GM12878 (cell line): ENCODE measurements at regions not wholly inside any gene's neighbourhood (a gene's known extent, or its start where the extent isn't known, plus 50 kb on each side); places are given as distances from the start of the nearest gene placed in this dataset.

Experiments used
- ATAC-seq: fragments of 200-7000 bp; cut with Tn5 transposase; 3 replicates; pipeline ENCODE4 v1.9.1; 2020; ENCODE audit warnings: mild to moderate bottlenecking, moderate library complexity
- BruUV-seq: library from RNA; stranded (reverse); fragments of 400-500 nt; replicated peaks from 2 replicates; lab custom pipeline; 2021; lab: Mats Ljungman, UMichigan
- CTCF ChIA-PET: fragments of 300-600 bp; sonication (Branson Sonifier 250); formaldehyde crosslinking; extraction: SDS; loops from one replicate; lab custom pipeline; 2021; ENCODE audit warnings: inconsistent platforms; lab: Yijun Ruan, JAX
- POLR2A ChIA-PET: fragments of 350-600 bp; formaldehyde crosslinking; extraction: SDS; loops from one replicate; lab custom pipeline; 2021; ENCODE audit warnings: inconsistent platforms; lab: Charles Lee
- RAD21 ChIA-PET: fragments of 300-600 bp; sonication (Branson Sonifier 250); formaldehyde crosslinking; loops from one replicate; lab custom pipeline; 2023; ENCODE audit warnings: antibody characterized with exemption; ENCODE audit not compliant: unreplicated experiment; lab: Charles Lee
- SMC1A ChIA-PET: fragments of 300-600 bp; sonication (Branson Sonifier 250); formaldehyde crosslinking; loops from one replicate; lab custom pipeline; 2023; ENCODE audit not compliant: unreplicated experiment, uncharacterized antibody; lab: Charles Lee
- DNase-seq: peaks from one replicate; pipeline ENCODE4 v3.0.0-alpha.2; 2011; ENCODE audit warnings: low read depth, low spot score
- FAIRE-seq: peaks from 3 replicates; lab custom pipeline; 2011; peaks lifted over from hg19 to GRCh38; lab: Jason Lieb, UNC
- H2AFZ ChIP-seq: 2 replicates; pipeline ENCODE4 v1.6.0; 2011; ENCODE audit warnings: low read depth, low read length, control low read depth; ENCODE audit not compliant: control insufficient read depth
- H3K27ac ChIP-seq: 2 replicates; pipeline ENCODE4 v1.5.1; 2011; ENCODE audit warnings: control low read depth; ENCODE audit not compliant: control insufficient read depth, insufficient read depth
- H3K27me3 ChIP-seq, 2 experiments: replicated peaks in 1 of 2; 2 replicates each; pipeline versions ENCODE4 v1.6.0 to v1.6.1; 2011; ENCODE audit warnings: low read length in 1 of 2; ENCODE audit not compliant: control insufficient read depth in 2 of 2, insufficient read depth in 2 of 2
- H3K36me3 ChIP-seq, 2 experiments: 2 replicates each; pipeline ENCODE4 v1.5.1; 2011; ENCODE audit warnings: low read length in 1 of 2; ENCODE audit not compliant: control insufficient read depth in 2 of 2, insufficient read depth in 2 of 2
- H3K4me1 ChIP-seq: 2 replicates; pipeline ENCODE4 v1.6.1; 2011; ENCODE audit warnings: mild to moderate bottlenecking, low read length, moderate library complexity, mixed read lengths; ENCODE audit not compliant: control insufficient read depth, insufficient read depth
- H3K4me2 ChIP-seq: 2 replicates; pipeline ENCODE4 v1.6.0; 2011; ENCODE audit warnings: control low read depth; ENCODE audit not compliant: control insufficient read depth, insufficient read depth
- H3K4me3 ChIP-seq: fragments of 200-600 bp; sonication (generic); 2 replicates; pipeline ENCODE4 v1.5.1; 2016
- H3K79me2 ChIP-seq: 2 replicates; pipeline ENCODE4 v1.6.0; 2011; ENCODE audit warnings: low read length; ENCODE audit not compliant: control insufficient read depth, insufficient read depth
- H3K9ac ChIP-seq: 2 replicates; pipeline ENCODE4 v1.8.0; 2011; ENCODE audit warnings: low read length, control low read depth, mixed read lengths; ENCODE audit not compliant: control insufficient read depth, insufficient read depth
- H3K9me3 ChIP-seq: replicated peaks from 3 replicates; pipeline ENCODE4 v1.5.1; 2011; ENCODE audit warnings: mild to moderate bottlenecking, low read length; ENCODE audit not compliant: control insufficient read depth, insufficient read depth
- H4K20me1 ChIP-seq: 2 replicates; pipeline ENCODE4 v1.6.0; 2011; ENCODE audit not compliant: control insufficient read depth, insufficient read depth
- CBX5 ChIP-seq: sonication (generic); IDR thresholded peaks from 2 replicates; pipeline ENCODE4 v1.6.1; 2016; ENCODE audit warnings: low read depth, moderate library complexity, mild to moderate bottlenecking, inconsistent platforms
- EZH2 ChIP-seq: IDR thresholded peaks from 2 replicates; pipeline ENCODE4 v1.6.1; 2012; ENCODE audit warnings: low read depth, mild to moderate bottlenecking, control low read depth, inconsistent platforms, low read length, borderline replicate concordance; ENCODE audit not compliant: control insufficient read depth
- MEF2A ChIP-seq: IDR thresholded peaks from 2 replicates; pipeline ENCODE4 v1.6.1; 2011; ENCODE audit warnings: low read depth, mild to moderate bottlenecking, low read length, moderate library complexity; ENCODE audit not compliant: insufficient read depth
- MEF2B ChIP-seq: fragments of 450-650 bp; IDR thresholded peaks from 2 replicates; pipeline ENCODE4 v1.6.1; 2018; ENCODE audit warnings: mild to moderate bottlenecking, moderate library complexity; ENCODE audit not compliant: partially characterized antibody, poor library complexity, severe bottlenecking
- NFXL1 ChIP-seq: fragments of 450-650 bp; IDR thresholded peaks from 2 replicates; pipeline ENCODE4 v1.6.1; 2017; ENCODE audit warnings: antibody characterized with exemption, mild to moderate bottlenecking, borderline replicate concordance
- PAX5 ChIP-seq: IDR thresholded peaks from 2 replicates; pipeline ENCODE4 v1.6.1; 2011; ENCODE audit warnings: low read depth, low read length, borderline replicate concordance
- WGBS: methylation state at CpG from one replicate; pipeline ENCODE4 v1.1.6; 2016; ENCODE audit warnings: low lambda C conversion rate; ENCODE audit not compliant: insufficient replicate concordance, insufficient coverage; ENCODE audit errors: missing lambda C conversion rate; 5-methylcytosine and 5-hydroxymethylcytosine counted together
- in situ Hi-C: fragments of 300-500 bp; cut with MboI; formaldehyde crosslinking; loops from 9 replicates; pipeline ENCODE4 v1.14.3; 2018; ENCODE audit warnings: mixed read lengths
- intact Hi-C: fragments of 100-400 bp; cut with micrococcal nuclease; formaldehyde crosslinking; loops from one replicate; pipeline ENCODE4 v1.14.2; 2022; ENCODE audit not compliant: unreplicated experiment
- TF ChIP-seq, protein P1 (sequence below): fragments of 450-650 bp; IDR thresholded peaks from 2 replicates; pipeline ENCODE4 v1.6.1; 2016; ENCODE audit warnings: mild to moderate bottlenecking
- TF ChIP-seq, protein P2 (sequence below): IDR thresholded peaks from 2 replicates; pipeline ENCODE4 v1.6.1; 2011; ENCODE audit warnings: low read depth, low read length, improper control_type of control experiment, borderline replicate concordance

DNA sequence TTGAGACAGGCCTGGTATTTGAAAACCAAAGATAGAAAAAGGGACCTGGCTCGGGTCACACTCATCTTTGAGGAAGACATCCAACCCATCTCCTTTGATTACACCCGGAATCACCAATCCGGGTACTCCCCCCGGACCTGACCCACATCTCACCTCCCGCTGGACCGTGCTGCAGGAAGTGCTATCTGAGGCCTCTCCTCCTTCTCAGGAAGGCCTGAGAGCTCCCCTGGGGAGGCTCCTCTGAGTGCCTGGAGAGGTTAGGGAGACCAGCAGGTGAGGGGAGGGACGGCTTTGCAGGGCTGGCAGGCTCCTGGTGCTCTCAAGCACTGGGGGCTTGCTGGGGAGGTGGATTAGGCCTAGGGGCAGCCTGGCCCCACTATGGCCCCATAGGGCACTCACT, 170.9 kb downstream of the ACKR3 start:
- no peak for FAIRE-seq
- Histone ChIP-seq H3K4me2 (no peak overlapping the region), H2AFZ (no peak overlapping the region), H3K4me1 (no peaks in the 10 kb centered on the region), H3K4me3 (no peak overlapping the region), H3K27me3 (no peaks in the 10 kb centered on the region; a peak in 2 of 4 replicates), H3K9ac (no peak overlapping the region), H3K79me2 (no peaks in the 10 kb centered on the region), H4K20me1 (no peaks in the 10 kb centered on the region), H3K9me3 (no peaks in the 10 kb centered on the region), H3K36me3 (no peaks in the 10 kb centered on the region), H3K27ac (no peak overlapping the region)
- no peak for ATAC-seq
- ChIA-PET POLR2A (no interaction called here), SMC1A (no interaction called here), RAD21 (no interaction called here), CTCF (no interaction called here)
- no peak for DNase-seq
- TF ChIP-seq, protein P1, sequence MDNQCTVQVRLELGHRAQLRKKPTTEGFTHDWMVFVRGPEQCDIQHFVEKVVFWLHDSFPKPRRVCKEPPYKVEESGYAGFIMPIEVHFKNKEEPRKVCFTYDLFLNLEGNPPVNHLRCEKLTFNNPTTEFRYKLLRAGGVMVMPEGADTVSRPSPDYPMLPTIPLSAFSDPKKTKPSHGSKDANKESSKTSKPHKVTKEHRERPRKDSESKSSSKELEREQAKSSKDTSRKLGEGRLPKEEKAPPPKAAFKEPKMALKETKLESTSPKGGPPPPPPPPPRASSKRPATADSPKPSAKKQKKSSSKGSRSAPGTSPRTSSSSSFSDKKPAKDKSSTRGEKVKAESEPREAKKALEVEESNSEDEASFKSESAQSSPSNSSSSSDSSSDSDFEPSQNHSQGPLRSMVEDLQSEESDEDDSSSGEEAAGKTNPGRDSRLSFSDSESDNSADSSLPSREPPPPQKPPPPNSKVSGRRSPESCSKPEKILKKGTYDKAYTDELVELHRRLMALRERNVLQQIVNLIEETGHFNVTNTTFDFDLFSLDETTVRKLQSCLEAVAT, result no peak
- TF ChIP-seq EZH2 (no peak), CBX5 (no peak), MEF2B (no peak), MEF2A (no peak), NFXL1 (no peak), PAX5 (no peak)
- TF ChIP-seq, protein P2, sequence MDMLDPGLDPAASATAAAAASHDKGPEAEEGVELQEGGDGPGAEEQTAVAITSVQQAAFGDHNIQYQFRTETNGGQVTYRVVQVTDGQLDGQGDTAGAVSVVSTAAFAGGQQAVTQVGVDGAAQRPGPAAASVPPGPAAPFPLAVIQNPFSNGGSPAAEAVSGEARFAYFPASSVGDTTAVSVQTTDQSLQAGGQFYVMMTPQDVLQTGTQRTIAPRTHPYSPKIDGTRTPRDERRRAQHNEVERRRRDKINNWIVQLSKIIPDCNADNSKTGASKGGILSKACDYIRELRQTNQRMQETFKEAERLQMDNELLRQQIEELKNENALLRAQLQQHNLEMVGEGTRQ, result no peak
- 18% methylated on average over 7 of the region's 7 CpGs for WGBS
- intact Hi-C loops (no loop called here), in situ Hi-C loops (no loop called here)
- BruUV-seq, result no TSS peak
